ENCODE measurements at regions not wholly inside any gene's neighbourhood (a gene's known extent, or its start where the extent isn't known, plus 50 kb on each side); places are given as distances from the start of the nearest gene placed in this dataset.

DNA sequence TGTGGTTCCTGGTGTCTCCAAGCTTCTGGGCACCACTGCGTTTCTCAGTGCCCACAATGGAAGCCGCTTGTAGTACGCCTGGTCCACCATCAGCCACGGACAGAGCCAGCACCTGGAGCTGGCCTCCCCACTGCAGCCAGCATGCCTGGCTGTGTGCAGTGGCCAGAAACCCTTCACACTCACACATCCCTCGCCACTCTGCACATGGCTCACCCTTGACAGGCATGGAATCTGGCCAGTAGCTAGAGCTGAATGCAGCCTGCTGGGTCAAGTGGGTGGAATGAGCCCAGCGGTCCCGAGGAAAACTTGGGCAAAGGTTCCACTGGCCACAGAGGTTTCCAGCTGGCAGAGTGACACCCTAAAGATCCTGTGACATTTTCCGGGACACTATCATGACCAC lies 146.0 kb upstream of the ADO start:
- TF ChIP-seq, protein P1, sequence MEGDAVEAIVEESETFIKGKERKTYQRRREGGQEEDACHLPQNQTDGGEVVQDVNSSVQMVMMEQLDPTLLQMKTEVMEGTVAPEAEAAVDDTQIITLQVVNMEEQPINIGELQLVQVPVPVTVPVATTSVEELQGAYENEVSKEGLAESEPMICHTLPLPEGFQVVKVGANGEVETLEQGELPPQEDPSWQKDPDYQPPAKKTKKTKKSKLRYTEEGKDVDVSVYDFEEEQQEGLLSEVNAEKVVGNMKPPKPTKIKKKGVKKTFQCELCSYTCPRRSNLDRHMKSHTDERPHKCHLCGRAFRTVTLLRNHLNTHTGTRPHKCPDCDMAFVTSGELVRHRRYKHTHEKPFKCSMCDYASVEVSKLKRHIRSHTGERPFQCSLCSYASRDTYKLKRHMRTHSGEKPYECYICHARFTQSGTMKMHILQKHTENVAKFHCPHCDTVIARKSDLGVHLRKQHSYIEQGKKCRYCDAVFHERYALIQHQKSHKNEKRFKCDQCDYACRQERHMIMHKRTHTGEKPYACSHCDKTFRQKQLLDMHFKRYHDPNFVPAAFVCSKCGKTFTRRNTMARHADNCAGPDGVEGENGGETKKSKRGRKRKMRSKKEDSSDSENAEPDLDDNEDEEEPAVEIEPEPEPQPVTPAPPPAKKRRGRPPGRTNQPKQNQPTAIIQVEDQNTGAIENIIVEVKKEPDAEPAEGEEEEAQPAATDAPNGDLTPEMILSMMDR (conservative IDR thresholded peaks at IDR 0.05; ENCODE audit: low read depth, low read length): no peak
- TF ChIP-seq EZH2 (IDR thresholded peaks at IDR 0.05; ENCODE audit: low read length, unreplicated experiment): no peak
